ENCODE measurements at regions not wholly inside any gene's neighbourhood (a gene's known extent, or its start where the extent isn't known, plus 50 kb on each side); places are given as distances from the start of the nearest gene placed in this dataset.
"Not testable (repeated sequence)": the region's sequence is repeated elsewhere in the genome, so short reads cannot be mapped to it uniquely, and the experiment has no call there.

- DNase-seq: no peak
These were observed 581.1 kb upstream of the CITED2 start for GRCh38 chr6:139955366-139956155.

DNA sequence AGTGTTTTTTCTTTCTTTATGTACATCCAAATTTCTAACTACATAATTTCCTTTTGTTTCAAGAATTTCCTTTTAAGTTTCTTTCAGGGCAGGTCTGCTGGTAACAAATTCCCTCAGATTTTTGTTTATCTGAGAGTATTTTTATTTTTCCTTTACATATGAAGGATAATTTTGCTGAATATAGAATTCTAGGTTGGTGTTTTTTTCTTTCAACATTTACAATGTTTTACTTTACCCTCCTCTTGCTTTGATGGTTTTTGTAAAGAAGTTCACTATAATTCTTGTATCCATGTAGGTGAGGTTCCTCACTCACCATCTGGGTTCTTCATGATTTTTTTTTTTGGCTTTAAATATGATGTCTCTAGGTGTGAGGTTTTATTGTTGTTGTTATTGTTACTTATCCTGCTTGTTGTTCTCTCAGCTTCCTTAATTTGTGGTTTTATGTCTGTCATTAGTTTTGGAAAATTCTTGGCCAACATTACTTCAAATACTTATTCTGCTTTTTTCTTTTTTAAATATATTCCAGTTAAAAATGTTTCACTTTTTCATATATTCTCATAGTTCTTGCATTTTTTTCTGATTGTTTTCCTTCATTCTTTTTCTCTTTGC lies 580.1 kb upstream of the CITED2 start:
- no peak for DNase-seq

DNA sequence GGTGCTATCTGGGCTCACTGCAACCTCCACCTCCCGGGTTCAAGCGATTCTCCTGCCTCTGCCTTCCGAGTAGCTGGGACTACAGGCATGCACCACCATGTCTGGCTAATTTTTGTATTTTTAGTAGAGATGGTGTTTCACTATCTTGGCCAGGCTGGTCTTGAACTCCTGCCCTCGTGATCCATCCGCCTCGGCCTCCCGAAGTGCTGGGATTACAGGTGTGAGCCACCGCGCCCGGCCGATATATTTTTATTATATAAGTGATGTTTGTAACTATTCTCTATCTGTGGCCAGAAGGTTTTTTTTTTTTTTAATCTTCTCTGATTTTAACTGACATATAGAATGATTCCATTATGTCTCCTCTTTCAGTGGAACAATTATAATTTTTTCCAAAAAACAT lies 579.3 kb upstream of the CITED2 start:
- DNase-seq: not testable (repeated sequence)

DNA sequence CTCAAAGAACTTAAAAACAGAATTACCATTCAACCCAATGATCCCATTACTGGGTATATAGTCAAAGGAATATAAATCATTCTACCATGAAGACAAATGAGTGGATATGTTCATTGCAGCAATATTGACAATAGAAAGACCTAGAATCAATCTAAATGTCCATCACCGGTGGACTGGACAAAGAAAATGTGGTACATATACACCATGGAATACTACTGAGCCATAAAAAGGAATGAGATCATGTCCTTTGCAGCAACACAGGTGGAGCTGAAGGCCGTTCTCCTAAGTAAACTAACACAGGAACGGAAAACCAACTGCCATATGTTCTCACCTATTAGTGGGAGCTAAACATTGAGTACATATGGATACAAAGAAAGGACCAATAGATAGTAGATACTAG lies 576.7 kb upstream of the CITED2 start:
- no peak for DNase-seq

GRCh38 chr6:139944976-139945375 lies 570.5 kb upstream of the CITED2 start:
- DNase-seq: no peak

GRCh38 chr6:139944131-139944530 lies 569.7 kb upstream of the CITED2 start:
- no peak for DNase-seq

DNA sequence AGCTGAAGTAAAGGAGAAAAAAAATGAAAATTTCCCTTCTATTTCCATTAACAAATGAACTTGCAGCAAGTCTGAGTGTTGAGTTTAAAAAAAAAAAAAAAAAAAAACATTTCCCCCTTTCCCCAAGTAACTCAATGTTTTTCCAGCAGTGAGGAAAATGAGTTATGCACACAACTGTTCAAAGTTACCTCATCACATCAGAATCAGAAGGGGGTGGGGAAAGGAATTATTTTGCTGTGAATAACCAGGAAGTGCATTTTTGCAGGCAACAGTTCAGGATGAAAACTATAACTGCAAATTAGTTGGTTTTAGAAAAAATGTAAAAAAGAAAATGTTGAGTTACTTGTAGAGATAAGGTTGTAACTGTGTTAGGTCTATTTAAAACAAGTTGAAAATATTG lies 568.9 kb upstream of the CITED2 start:
- DNase-seq: no peak

DNA sequence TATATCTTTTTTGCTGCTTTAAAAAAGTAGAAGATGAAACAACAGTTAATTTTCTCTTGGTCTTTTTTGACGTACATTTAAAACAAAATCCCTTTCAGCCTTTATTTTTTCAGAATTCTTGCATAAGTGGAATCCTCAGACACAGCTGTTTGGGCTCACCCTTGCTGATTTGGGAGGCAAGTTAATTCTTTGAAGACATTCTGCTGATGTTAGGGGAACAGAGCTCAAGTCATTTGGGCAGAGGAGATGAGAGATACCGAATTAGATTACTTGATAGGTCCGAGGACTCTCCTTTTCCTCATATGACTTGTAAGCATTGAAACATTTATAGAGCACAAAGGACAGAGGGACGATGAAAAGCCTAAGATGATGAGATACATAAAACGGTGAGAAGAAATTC lies 567.9 kb upstream of the CITED2 start:
- DNase-seq: no peak

DNA sequence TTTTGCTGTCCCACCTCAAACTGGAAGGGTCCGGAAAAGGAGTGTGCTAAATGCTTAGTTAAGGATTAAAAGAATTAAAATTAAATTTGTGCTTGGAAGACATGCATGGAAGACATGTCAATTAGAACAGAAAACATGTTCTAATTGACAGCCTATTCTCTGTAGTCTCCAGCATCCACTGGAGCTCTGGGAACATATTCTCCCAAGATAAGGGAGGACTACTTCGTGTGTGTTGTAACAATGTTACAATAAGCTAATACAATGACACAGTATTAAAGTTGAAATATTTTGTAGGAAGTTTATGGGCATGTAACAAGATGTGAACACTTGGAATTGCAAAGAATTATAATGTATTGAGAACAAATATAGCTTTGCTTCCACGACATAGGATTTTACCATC lies 567.4 kb upstream of the CITED2 start:
- DNase-seq: no peak

- no peak for DNase-seq
These were observed 566.6 kb upstream of the CITED2 start for GRCh38 chr6:139940741-139941729.

- no peak for DNase-seq
These were observed 564.9 kb upstream of the CITED2 start for GRCh38 chr6:139939189-139939979.

DNA sequence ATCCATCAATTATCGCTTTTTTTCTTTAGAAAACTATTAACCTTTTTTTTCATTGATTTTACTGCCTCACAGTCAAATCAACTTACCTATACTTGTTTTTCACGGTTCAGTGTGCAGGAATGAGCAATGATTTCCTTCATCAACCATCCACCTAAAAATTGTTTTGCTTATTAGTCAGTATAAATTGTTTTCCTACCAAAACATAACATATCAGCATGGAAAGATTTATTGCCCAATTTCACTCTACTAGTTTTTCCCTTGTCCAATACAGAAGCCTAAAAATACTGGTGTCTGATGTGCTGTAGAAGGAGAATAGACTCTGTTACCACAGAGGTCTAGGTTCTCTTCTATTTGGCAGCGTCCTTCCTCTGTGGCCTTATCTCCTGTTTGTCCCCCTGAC lies 558.2 kb upstream of the CITED2 start:
- DNase-seq: no peak

- no peak for DNase-seq
These were observed 557.3 kb upstream of the CITED2 start for GRCh38 chr6:139931747-139932146.

GRCh38 chr6:139927742-139928305 lies 553.4 kb upstream of the CITED2 start:
- DNase-seq: no peak

GRCh38 chr6:139927236-139927635 lies 552.8 kb upstream of the CITED2 start:
- no peak for DNase-seq

DNA sequence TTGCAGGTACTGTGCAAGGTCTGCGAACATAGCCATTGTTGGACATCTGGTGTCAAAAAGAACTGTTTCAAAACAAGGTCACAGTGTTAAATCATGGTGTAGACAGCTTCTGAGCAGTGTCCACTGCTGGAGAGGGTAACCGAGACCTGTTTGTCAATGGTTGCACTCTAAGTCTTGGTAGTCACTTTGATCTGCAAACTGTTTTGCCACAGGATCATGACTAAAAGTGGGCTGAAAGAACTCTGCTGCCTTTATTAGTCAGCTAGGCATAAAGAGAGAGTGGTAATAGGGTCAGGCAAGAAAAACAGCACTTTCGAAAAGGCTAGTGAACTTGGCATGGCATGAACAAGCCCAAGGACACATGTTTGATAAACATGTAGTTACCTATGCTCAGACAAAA lies 552.3 kb upstream of the CITED2 start:
- no peak for DNase-seq

- no peak for DNase-seq
These were observed 551.6 kb upstream of the CITED2 start for GRCh38 chr6:139925894-139926641.

GRCh38 chr6:139923964-139924475 lies 549.6 kb upstream of the CITED2 start:
- DNase-seq: no peak

GRCh38 chr6:139922236-139922635 lies 547.8 kb upstream of the CITED2 start:
- DNase-seq: no peak

DNA sequence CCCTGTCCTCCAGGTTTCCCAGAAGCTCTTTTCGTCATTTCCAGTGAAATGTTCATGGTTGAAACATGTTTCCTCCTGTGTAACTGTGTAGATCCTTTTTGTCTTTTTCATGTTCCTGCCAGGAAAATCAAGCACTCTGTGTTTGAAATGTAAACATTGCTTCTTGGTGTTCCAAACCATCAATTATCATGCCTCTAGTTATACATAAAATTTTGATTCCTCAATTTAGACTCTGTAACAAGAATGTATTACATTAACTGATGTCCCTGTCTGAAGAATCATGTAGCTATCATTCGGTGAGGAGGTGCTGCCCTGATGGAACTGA lies 546.3 kb upstream of the CITED2 start:
- no peak for DNase-seq

DNA sequence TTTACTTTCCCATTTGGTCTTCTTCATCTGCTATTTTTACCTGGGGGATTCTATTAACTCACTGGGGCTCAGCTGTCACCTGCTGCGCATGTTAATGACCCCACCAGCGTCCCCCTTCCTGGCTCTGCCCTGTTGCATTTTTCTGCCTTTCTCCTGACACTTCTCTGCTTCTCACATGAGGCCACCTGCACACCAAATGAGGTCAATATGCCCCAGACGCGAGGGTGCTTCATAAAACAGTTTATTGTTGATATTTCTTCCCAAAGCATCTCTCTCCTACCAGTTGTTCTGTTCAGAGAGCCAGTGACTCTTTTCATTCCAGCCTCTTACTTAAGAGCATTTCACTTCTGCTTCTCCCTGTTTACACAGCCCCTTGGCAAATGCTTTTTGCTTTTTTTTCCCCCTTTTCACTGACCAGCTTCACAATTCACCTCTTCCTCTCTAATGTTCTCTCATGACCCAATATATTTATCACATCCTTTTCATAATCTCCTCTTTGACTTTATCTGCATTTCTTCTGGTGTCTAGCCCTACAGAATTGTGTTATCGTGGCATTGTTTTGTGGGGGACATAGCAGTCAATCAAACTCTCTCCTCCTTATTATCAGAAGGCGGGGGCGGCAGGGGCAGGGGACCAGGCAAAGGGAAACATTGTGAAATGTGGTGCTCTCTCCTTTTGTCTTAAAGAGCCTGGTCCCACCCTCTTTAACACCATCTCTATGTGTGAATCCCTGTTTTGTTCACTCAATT lies 545.8 kb upstream of the CITED2 start:
- DNase-seq: no peak
